Central memory CD8-positive, alpha-beta T cell (primary cell): ENCODE measurements at regions not wholly inside any gene's neighbourhood (a gene's known extent, or its start where the extent isn't known, plus 50 kb on each side); places are given as distances from the start of the nearest gene placed in this dataset.
"Not testable (repeated sequence)": the region's sequence is repeated elsewhere in the genome, so short reads cannot be mapped to it uniquely, and the experiment has no call there.

Source experiments
- ATAC-seq: fragments of 150-1000 bp; cut with Tn5 transposase; replicated peaks from 2 replicates; pipeline ENCODE4 v1.10.0; 2022; ENCODE audit warnings: mild to moderate bottlenecking, moderate FRiP score, moderate number of reproducible peaks; ENCODE audit not compliant: poor library complexity, severe bottlenecking; ENCODE audit errors: extremely low read depth
- DNase-seq, 2 donors: peaks; one replicate each; pipeline ENCODE4 v3.0.0; 2021; ENCODE audit warnings: low spot score in 2 of 2
- H3K27ac Mint-ChIP-seq: one replicate; pipeline ENCODE4 v1.8.0; 2022; ENCODE audit warnings: low read depth, mild to moderate bottlenecking, moderate library complexity, mixed read lengths
- H3K27me3 Mint-ChIP-seq: one replicate; pipeline ENCODE4 v1.8.0; 2022; ENCODE audit warnings: mixed read lengths
- H3K36me3 Mint-ChIP-seq: one replicate; pipeline ENCODE4 v1.8.0; 2022; ENCODE audit warnings: mild to moderate bottlenecking, moderate library complexity, mixed read lengths; ENCODE audit not compliant: insufficient read depth
- H3K4me1 Mint-ChIP-seq: one replicate; pipeline ENCODE4 v1.8.0; 2022; ENCODE audit warnings: mixed read lengths
- H3K4me3 Mint-ChIP-seq: one replicate; pipeline ENCODE4 v1.8.0; 2022; ENCODE audit warnings: mild to moderate bottlenecking, moderate library complexity, mixed read lengths
- H3K9me3 Mint-ChIP-seq: one replicate; pipeline ENCODE4 v1.8.0; 2022; ENCODE audit warnings: mixed read lengths

GRCh38 chr1:143905214-143906179, 66.3 kb downstream of the FAM72C start:
- not testable (repeated sequence) for H3K27me3 Mint-ChIP-seq, H3K27ac Mint-ChIP-seq, ATAC-seq, DNase-seq, H3K9me3 Mint-ChIP-seq, H3K36me3 Mint-ChIP-seq, H3K4me1 Mint-ChIP-seq
- H3K4me3 Mint-ChIP-seq: peak overlapping the region; percentile 37

GRCh38 chr1:143904622-143904979, 67.2 kb downstream of the FAM72C start:
- not testable (repeated sequence) for H3K9me3 Mint-ChIP-seq, H3K27ac Mint-ChIP-seq, H3K4me3 Mint-ChIP-seq, H3K36me3 Mint-ChIP-seq, DNase-seq, H3K27me3 Mint-ChIP-seq, H3K4me1 Mint-ChIP-seq
- ATAC-seq: peak; percentile 93

- H3K27ac Mint-ChIP-seq, H3K36me3 Mint-ChIP-seq, H3K27me3 Mint-ChIP-seq, DNase-seq, H3K4me1 Mint-ChIP-seq, H3K4me3 Mint-ChIP-seq, H3K9me3 Mint-ChIP-seq: not testable (repeated sequence)
- ATAC-seq: peak; percentile 33
These were observed 67.7 kb downstream of the FAM72C start for GRCh38 chr1:143903899-143904621.

- H3K4me1 Mint-ChIP-seq, H3K27ac Mint-ChIP-seq, DNase-seq, ATAC-seq, H3K27me3 Mint-ChIP-seq, H3K9me3 Mint-ChIP-seq, H3K36me3 Mint-ChIP-seq, H3K4me3 Mint-ChIP-seq: not testable (repeated sequence)
These were observed 75.4 kb downstream of the FAM72C start for GRCh38 chr1:143896377-143896776.

- not testable (repeated sequence) for H3K4me3 Mint-ChIP-seq, H3K36me3 Mint-ChIP-seq, H3K27ac Mint-ChIP-seq, H3K9me3 Mint-ChIP-seq, H3K4me1 Mint-ChIP-seq, H3K27me3 Mint-ChIP-seq
- peak; percentile 87 for ATAC-seq
- peak; percentile 42 to 66 for DNase-seq
These were observed 86.7 kb downstream of the FAM72C start for GRCh38 chr1:143884932-143885574.

- ATAC-seq (peak; percentile 79), DNase-seq (peak; percentile 10 to 17)
- H3K36me3 Mint-ChIP-seq, H3K4me3 Mint-ChIP-seq, H3K27ac Mint-ChIP-seq, H3K27me3 Mint-ChIP-seq, H3K9me3 Mint-ChIP-seq, H3K4me1 Mint-ChIP-seq: not testable (repeated sequence)
These were observed 87.3 kb downstream of the FAM72C start for GRCh38 chr1:143884532-143884931.

- not testable (repeated sequence) for H3K27me3 Mint-ChIP-seq, ATAC-seq, H3K27ac Mint-ChIP-seq, H3K36me3 Mint-ChIP-seq, H3K9me3 Mint-ChIP-seq, DNase-seq, H3K4me1 Mint-ChIP-seq, H3K4me3 Mint-ChIP-seq
These were observed 91.8 kb downstream of the FAM72C start for GRCh38 chr1:143879757-143880536.

- H3K27me3 Mint-ChIP-seq, H3K36me3 Mint-ChIP-seq, ATAC-seq, H3K27ac Mint-ChIP-seq, H3K4me1 Mint-ChIP-seq, DNase-seq, H3K9me3 Mint-ChIP-seq, H3K4me3 Mint-ChIP-seq: not testable (repeated sequence)
These were observed 95.8 kb downstream of the FAM72C start for GRCh38 chr1:143875947-143876346.

GRCh38 chr1:143874625-143875024, 97.2 kb downstream of the FAM72C start:
- DNase-seq, H3K36me3 Mint-ChIP-seq, H3K27me3 Mint-ChIP-seq, ATAC-seq, H3K4me3 Mint-ChIP-seq, H3K4me1 Mint-ChIP-seq, H3K9me3 Mint-ChIP-seq, H3K27ac Mint-ChIP-seq: not testable (repeated sequence)

GRCh38 chr1:143873650-143874049, 98.1 kb downstream of the FAM72C start:
- H3K27me3 Mint-ChIP-seq, H3K4me1 Mint-ChIP-seq, H3K27ac Mint-ChIP-seq, H3K9me3 Mint-ChIP-seq, H3K36me3 Mint-ChIP-seq, ATAC-seq, H3K4me3 Mint-ChIP-seq, DNase-seq: not testable (repeated sequence)

GRCh38 chr1:143870388-143870787, 101.4 kb downstream of the FAM72C start:
- not testable (repeated sequence) for H3K27me3 Mint-ChIP-seq, H3K9me3 Mint-ChIP-seq, H3K4me1 Mint-ChIP-seq, DNase-seq, H3K4me3 Mint-ChIP-seq, ATAC-seq, H3K36me3 Mint-ChIP-seq, H3K27ac Mint-ChIP-seq

- ATAC-seq, H3K9me3 Mint-ChIP-seq, H3K4me1 Mint-ChIP-seq, DNase-seq, H3K36me3 Mint-ChIP-seq, H3K27ac Mint-ChIP-seq, H3K4me3 Mint-ChIP-seq, H3K27me3 Mint-ChIP-seq: not testable (repeated sequence)
These were observed 104.1 kb downstream of the FAM72C start for GRCh38 chr1:143867590-143868220.
